SHP77 treated with DMSO at 0.1 percent for 48 hours (cell line): ENCODE measurements at regions not wholly inside any gene's neighbourhood (a gene's known extent, or its start where the extent isn't known, plus 50 kb on each side); places are given as distances from the start of the nearest gene placed in this dataset.

ENCODE experiments used
- DNase-seq: peaks from one replicate; lab custom pipeline; 2025; lab: John Stamatoyannopoulos, UW

- DNase-seq: no peak
These were observed 50.3 kb upstream of the PREP start for GRCh38 chr6:105452924-105453756.
